Esophagus squamous epithelium (tissue), 5 donors: ENCODE measurements at regions not wholly inside any gene's neighbourhood (a gene's known extent, or its start where the extent isn't known, plus 50 kb on each side); places are given as distances from the start of the nearest gene placed in this dataset.

ENCODE experiments used
- DNase-seq: peaks from one replicate; lab custom pipeline; 2025; lab: John Stamatoyannopoulos, UW
- H3K27ac ChIP-seq, 4 donors: fragments of 200-600 bp; sonication (generic); one replicate each; pipeline ENCODE4 v1.5.1; 2016 to 2019; ENCODE audit warnings: mild to moderate bottlenecking in 1 of 4
- H3K27me3 ChIP-seq, 4 donors: fragments of 200-600 bp; sonication (generic); 1 replicate in 3 of 4; 2 replicates in 1 of 4; pipeline versions ENCODE4 v1.5.1 to v1.6.0; 2017 to 2021; ENCODE audit warnings: antibody characterized with exemption in 1 of 4
- H3K36me3 ChIP-seq, 3 donors: fragments of 200-600 bp; sonication (generic); one replicate each; pipeline ENCODE4 v1.5.1; 2016 to 2019
- H3K4me1 ChIP-seq, 3 donors: fragments of 200-600 bp; sonication (generic); one replicate each; pipeline ENCODE4 v1.5.1; 2017 to 2019
- H3K4me3 ChIP-seq, 4 donors: fragments of 200-600 bp; sonication (generic); 1 replicate in 3 of 4; 2 replicates in 1 of 4; pipeline ENCODE4 v1.5.1; 2016 to 2019; ENCODE audit warnings: mild to moderate bottlenecking in 2 of 4, moderate library complexity in 1 of 4
- H3K9me3 ChIP-seq, 3 donors: fragments of 200-600 bp; sonication (generic); one replicate each; pipeline ENCODE4 v1.5.1; 2016 to 2019
- POLR2A ChIP-seq, 4 donors: fragments of 450-650 bp; IDR thresholded peaks; one replicate each; pipeline ENCODE4 v1.6.1; 2017; ENCODE audit warnings: antibody characterized with exemption in 4 of 4, mild to moderate bottlenecking in 4 of 4, moderate library complexity in 3 of 4
- WGBS, 2 donors: methylation state at CpG; one replicate each; pipeline ENCODE4 v1.1.5; 2018; 5-methylcytosine and 5-hydroxymethylcytosine counted together
- intact Hi-C: fragments of 100-400 bp; cut with DNase I; formaldehyde crosslinking; loops from one replicate; pipeline ENCODE4 v1.15.0; 2022
- TF ChIP-seq, protein P1 (sequence below), 6 experiments: fragments of 450-650 bp in 4 of 6; fragments of 200-600 bp in 2 of 6; sonication (generic) in 2 of 6; IDR thresholded peaks; one replicate each; pipeline ENCODE4 v1.5.1; 2016 to 2019; ENCODE audit warnings: antibody characterized with exemption in 6 of 6, mild to moderate bottlenecking in 4 of 6, moderate library complexity in 4 of 6
- donor health status: DM: yes; HTN: yes; CAD: no.

DNA sequence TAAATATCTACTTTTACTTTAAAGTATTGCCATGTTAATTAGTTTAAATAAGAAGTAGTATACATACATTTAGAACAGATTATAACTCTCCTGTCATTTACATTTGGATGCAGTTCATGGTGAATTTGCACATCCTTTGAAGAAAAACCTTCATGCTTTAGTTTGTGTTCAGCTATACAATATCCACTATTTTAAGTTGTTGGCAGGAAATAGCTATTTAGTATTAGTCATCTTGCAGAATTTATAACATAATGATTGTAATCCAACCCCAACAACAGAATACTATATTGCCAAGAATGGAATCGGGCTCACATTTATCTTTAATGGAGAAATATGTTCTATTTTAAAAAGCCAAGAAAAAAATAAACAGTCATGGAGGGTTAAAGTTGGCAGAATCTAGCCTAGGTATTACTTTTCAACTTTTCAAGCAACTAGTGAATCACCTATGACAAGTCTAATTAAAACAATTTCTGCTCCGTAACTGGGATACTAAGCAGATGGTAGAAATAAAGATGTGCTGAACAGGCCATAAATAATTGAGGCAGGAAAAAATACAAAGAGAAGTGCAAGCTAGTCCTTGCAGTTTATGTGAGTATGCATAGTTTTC lies 1170.6 kb upstream of the NUDT12 start:
- DNase-seq, result no peak
- H3K27me3 ChIP-seq, result no peaks in the 10 kb centered on the region
- intact Hi-C loops, result no loop called here
- no peaks in the 10 kb centered on the region for H3K9me3 ChIP-seq
- no peak overlapping the region for H3K4me3 ChIP-seq
- no peaks in the 10 kb centered on the region for H3K4me1 ChIP-seq
- 59 to 61% methylated on average over 2 of the region's 2 CpGs for WGBS, 2 donors
- no peak for TF ChIP-seq POLR2A (IDR thresholded peaks at IDR 0.05)
- TF ChIP-seq, protein P1, sequence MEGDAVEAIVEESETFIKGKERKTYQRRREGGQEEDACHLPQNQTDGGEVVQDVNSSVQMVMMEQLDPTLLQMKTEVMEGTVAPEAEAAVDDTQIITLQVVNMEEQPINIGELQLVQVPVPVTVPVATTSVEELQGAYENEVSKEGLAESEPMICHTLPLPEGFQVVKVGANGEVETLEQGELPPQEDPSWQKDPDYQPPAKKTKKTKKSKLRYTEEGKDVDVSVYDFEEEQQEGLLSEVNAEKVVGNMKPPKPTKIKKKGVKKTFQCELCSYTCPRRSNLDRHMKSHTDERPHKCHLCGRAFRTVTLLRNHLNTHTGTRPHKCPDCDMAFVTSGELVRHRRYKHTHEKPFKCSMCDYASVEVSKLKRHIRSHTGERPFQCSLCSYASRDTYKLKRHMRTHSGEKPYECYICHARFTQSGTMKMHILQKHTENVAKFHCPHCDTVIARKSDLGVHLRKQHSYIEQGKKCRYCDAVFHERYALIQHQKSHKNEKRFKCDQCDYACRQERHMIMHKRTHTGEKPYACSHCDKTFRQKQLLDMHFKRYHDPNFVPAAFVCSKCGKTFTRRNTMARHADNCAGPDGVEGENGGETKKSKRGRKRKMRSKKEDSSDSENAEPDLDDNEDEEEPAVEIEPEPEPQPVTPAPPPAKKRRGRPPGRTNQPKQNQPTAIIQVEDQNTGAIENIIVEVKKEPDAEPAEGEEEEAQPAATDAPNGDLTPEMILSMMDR (IDR thresholded peaks at IDR 0.05), result no peak
- no peak overlapping the region for H3K27ac ChIP-seq
- H3K36me3 ChIP-seq, result no peaks in the 10 kb centered on the region

DNA sequence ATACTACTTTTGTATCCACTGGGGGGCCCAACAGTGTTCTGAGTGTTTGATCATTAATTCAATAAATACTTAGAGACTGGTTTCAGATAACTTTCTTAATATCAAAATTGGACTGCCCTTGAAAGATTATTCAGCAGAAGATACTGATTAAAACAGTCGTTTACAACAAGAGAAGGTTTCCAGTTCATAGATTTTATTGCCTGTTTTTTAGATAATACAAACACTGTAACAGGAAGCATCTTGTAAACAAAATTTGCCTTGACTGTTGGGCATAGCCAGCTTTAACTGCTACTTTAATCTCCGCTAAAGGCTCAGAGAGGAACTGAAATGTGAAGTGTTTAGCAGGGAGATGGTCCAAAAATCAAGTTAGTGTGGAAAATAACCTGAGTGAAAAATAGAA lies 1168.7 kb upstream of the NUDT12 start:
- no peak for DNase-seq
- Histone ChIP-seq H3K27ac (no peak overlapping the region), H3K4me1 (no peaks in the 10 kb centered on the region), H3K36me3 (no peaks in the 10 kb centered on the region), H3K27me3 (no peaks in the 10 kb centered on the region), H3K9me3 (no peaks in the 10 kb centered on the region), H3K4me3 (no peak overlapping the region)
- 39 to 51% methylated on average over 2 of the region's 2 CpGs for WGBS, 2 donors
- TF ChIP-seq POLR2A (IDR thresholded peaks at IDR 0.05), result no peak
- TF ChIP-seq, protein P1 (IDR thresholded peaks at IDR 0.05), result no peak
- intact Hi-C loops, result no loop called here

DNA sequence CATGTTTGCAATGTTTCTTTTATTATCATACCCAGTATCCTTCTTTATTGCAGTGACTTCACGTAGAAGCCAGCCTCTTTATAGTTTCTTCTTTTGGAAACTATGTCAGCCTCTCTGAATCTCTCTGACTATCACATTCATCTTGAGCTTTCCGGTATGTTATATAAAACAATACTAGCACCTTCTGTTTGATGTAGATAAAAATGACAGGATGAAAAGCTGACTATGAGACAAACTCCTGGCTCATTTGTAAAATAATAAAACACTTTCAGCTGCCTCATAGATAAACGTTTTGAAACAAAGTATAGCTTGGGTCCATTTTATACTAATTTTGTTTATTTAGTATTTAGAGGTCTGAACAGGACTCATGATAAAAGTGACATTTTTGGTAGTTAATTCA lies 1145.4 kb upstream of the NUDT12 start:
- H3K4me3 ChIP-seq, result no peak overlapping the region
- H3K9me3 ChIP-seq, result peaks cover 0 to 20% (median 0%) of the 10 kb centered on the region in 3 donors
- no peaks in the 10 kb centered on the region for H3K36me3 ChIP-seq
- DNase-seq, result no peak
- H3K27ac ChIP-seq, result no peak overlapping the region
- WGBS, 2 donors, result 25 to 31% methylated on average over 3 of the region's 3 CpGs
- TF ChIP-seq, protein P1 (IDR thresholded peaks at IDR 0.05), result no peak
- TF ChIP-seq POLR2A (IDR thresholded peaks at IDR 0.05), result no peak
- no peaks in the 10 kb centered on the region for H3K4me1 ChIP-seq
- H3K27me3 ChIP-seq, result no peaks in the 10 kb centered on the region
- intact Hi-C loops, result no loop called here

DNA sequence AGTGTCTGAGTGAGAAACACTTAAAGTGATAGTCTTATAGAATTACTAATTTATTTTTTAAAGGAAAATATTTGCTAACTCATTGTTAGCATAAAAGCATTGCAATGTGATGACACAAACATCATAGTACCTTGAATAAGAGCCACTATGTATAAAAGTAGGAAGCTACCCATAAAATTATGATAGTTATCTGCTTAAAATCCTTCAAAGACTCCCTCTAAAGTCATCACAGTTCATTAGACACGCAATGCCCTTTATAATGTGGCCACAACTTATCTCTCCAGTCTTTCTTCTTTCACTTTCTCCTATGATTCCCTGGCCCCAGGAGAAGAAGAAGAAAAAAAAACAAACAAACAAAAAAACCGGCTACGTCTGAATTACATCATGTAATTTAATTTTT lies 1144.0 kb upstream of the NUDT12 start:
- no peak for DNase-seq

DNA sequence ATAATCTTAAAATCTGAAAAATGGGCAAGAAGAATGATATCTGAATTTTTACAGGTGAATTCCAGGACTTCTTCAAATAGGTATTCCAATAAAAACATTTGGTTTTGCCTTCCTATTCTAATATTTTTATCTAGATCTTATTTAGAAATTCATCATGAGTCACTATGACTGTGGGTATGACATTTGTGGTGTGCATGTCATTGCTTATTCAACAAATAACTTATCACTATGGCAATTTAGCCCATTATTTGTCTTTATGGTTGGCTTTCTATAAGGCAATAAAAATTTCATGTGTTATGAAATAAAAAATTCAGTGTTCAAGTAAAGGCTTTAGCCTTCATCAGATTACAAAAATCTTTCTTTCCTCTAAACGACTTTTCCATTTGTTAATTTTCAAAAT lies 1139.6 kb upstream of the NUDT12 start:
- WGBS, 2 donors, result 47 to 63% methylated on average over 1 of the region's 1 CpG
- Histone ChIP-seq H3K9me3 (peaks cover 0 to 20% (median 13%) of the 10 kb centered on the region in 3 donors), H3K27me3 (no peaks in the 10 kb centered on the region), H3K4me3 (no peak overlapping the region), H3K36me3 (no peaks in the 10 kb centered on the region), H3K27ac (no peak overlapping the region), H3K4me1 (no peaks in the 10 kb centered on the region)
- no peak for DNase-seq
- TF ChIP-seq POLR2A (IDR thresholded peaks at IDR 0.05), result no peak
- TF ChIP-seq, protein P1 (IDR thresholded peaks at IDR 0.05), result no peak
- intact Hi-C loops, result no loop called here

More for the DNA sequence above, 1144.0 kb upstream of the NUDT12 start:
- H3K36me3 ChIP-seq, result no peaks in the 10 kb centered on the region
- H3K27ac ChIP-seq, result no peak overlapping the region
- H3K9me3 ChIP-seq, result peaks cover 0 to 6% (median 0%) of the 10 kb centered on the region in 3 donors
- TF ChIP-seq, protein P1 (IDR thresholded peaks at IDR 0.05), result no peak
- no peak for TF ChIP-seq POLR2A (IDR thresholded peaks at IDR 0.05)
- WGBS, 2 donors, result 61 to 73% methylated on average over 3 of the region's 3 CpGs
- intact Hi-C loops, result no loop called here
- no peak overlapping the region for H3K4me3 ChIP-seq
- no peaks in the 10 kb centered on the region for H3K27me3 ChIP-seq
- no peaks in the 10 kb centered on the region for H3K4me1 ChIP-seq
